ENCODE measurements at regions not wholly inside any gene's neighbourhood (a gene's known extent, or its start where the extent isn't known, plus 50 kb on each side); places are given as distances from the start of the nearest gene placed in this dataset.
"Not testable (repeated sequence)": the region's sequence is repeated elsewhere in the genome, so short reads cannot be mapped to it uniquely, and the experiment has no call there.

GRCh38 chr9:21694424-21694823 lies 108.0 kb upstream of the MTAP start:
- no peak for DNase-seq (ENCODE audit: low read depth)

GRCh38 chr9:21695443-21695842 lies 107.0 kb upstream of the MTAP start:
- no peak for DNase-seq (ENCODE audit: low read depth)

DNA sequence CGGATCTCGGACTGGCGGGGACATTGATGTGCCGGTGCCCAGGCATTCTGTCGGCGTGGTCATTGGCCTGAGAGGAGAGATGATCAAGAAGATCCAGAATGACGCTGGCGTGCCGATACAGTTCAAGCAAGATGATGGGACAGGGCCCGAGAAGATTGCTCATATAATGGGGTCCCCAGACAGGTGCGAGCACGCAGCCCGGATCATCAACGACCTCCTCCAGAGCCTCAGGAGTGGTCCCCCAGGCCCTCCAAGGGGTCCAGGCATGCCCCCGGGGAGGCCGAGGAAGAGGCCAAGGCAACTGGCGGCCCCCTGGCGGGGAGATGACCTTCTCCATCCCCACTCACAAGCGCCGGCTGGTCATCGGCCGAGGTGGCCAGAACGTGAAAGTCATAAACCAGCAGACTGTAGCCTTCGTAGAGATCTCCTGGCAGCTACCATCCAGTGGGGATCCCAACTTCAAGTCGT lies 106.5 kb upstream of the MTAP start:
- no peak for DNase-seq (ENCODE audit: low read depth)

- DNase-seq (ENCODE audit: low read depth) = no peak
These were observed 106.0 kb upstream of the MTAP start for GRCh38 chr9:21696411-21696871.

DNA sequence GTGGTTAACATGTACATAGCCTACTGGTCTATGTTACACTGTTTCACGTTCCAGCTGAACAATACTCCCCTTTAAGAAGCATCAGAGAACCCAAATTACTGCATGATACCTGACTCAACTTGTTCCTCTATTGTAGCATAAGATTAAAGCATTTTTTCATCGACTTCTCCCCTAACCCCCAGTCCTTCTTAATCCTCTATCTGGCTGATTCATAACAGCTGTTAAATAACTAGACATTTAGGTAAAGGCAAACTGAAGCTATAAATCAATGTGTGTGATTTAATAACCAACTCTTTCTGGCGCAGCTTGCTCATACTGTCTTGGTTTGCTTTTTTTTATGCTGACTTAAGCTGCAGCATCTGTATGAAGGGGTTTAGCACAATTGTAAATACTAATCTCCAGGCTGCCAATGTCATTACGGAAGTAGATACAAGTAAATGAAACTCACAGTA lies 94.2 kb upstream of the MTAP start:
- DNase-seq (ENCODE audit: low read depth) = no peak

DNA sequence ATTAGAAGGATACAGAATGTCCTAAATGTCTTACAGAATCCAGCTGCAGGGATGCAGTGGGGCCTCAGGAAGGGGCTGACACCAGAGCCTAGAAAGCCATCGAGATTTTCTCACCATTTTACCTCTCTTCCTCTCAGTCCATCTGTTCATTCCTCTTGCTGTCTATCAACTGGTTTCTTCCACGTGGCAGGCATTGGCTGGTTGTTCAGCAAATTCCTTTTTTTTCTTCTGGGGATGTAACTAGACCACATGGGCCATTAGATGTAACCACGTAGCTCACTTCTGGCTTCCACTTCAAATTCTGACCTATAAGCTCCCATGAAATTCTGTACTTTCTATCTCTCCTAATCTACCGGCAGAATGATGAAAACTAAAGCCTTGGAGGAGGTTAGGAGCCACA lies 93.6 kb upstream of the MTAP start:
- DNase-seq (ENCODE audit: low read depth) = peak; percentile 16

- DNase-seq (ENCODE audit: low read depth) = peak; percentile 59
These were observed 92.9 kb upstream of the MTAP start for GRCh38 chr9:21709464-21710058.

DNA sequence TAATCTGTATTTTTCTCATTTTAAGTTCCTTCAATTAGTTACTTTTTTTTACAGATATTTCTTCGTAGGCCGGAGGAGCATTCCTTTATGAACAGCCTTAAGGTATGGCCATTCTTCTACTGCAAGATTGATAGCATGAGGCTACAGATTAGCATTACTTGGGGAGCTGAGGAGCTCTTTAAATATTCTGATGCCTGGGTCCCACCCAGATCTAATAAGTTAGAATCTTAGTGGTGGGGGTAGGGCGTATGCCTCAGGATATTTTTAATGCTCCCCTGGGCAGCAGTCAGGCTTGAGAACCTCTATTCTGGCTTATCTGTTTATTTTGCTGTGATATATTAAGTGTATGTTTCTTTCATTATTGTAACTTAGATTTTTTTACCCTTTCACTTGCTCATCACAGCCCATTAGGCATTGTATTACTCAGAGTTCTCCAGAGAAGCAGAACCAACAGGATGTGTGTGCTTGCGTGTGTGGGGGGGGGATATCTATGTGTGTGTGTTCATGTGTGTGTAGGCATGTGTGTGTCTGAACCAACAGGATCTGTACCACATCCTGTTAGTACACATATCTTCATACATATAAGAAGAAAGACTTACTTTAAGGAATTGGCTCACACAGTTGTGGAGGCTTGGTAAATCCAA lies 91.8 kb upstream of the MTAP start:
- peak; percentile 38 for DNase-seq (ENCODE audit: low read depth)

GRCh38 chr9:21711504-21711903 lies 90.9 kb upstream of the MTAP start:
- peak; percentile 10 for DNase-seq (ENCODE audit: low read depth)

DNA sequence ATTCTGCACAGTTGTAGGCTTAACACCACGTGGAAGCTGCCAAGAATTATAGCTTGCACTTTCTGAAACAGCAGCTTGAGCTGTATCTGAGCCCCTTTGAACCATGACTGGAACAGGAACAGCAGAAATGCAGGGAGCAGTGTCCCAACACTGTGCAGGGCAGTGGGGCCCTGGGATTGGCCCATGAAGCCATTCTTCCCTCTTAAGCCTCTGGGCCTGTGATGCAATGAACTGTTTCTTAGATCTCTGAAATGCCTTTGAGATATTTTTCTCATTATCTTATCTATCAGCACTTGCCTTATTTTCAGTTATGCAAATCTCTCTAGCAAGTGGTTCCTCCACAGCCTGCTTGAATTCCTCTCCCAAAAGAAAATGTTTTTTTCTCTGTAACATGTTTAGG lies 87.0 kb upstream of the MTAP start:
- peak; percentile 35 for DNase-seq (ENCODE audit: low read depth)

DNA sequence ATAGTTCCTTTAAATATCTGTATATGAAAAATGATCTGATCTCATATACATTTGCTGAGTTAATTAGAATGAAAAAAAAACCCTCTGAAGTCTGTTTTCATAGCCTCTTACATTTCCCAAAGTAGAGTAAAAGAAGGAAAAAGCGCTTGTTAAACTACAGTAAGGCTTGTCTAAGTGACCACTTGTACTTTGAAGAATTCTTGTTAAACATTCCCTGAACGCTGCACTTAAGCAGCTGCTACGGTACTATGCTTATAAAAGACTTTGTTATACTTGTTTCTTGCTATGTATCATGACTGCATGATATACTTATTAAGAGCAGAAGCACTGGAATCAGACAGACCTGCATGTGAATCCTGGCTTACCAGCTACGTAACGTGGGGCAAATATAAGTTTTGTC lies 81.7 kb upstream of the MTAP start:
- no peak for DNase-seq (ENCODE audit: low read depth)

GRCh38 chr9:21727411-21727810 lies 75.0 kb upstream of the MTAP start:
- DNase-seq (ENCODE audit: low read depth) = not testable (repeated sequence)

DNA sequence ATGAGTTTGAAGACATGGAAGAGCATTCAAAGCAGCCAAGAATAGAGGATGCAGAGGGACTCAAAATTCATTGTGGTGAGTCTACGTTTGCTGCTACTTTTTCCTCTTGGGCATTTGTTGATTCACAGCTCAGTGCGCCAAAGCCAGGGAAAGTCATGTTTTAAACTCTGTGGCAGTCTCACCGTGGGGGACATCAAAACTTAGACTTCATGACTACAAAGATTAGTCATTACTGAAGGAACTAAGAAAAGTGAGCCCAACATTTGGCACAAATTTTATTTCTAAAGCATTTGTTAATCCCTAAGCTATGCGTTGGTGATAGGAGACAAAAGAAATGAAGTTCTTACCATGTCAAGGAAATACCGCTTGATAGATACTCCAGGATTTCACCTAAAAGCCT lies 73.7 kb upstream of the MTAP start:
- peak; percentile 81 for DNase-seq (ENCODE audit: low read depth)

DNA sequence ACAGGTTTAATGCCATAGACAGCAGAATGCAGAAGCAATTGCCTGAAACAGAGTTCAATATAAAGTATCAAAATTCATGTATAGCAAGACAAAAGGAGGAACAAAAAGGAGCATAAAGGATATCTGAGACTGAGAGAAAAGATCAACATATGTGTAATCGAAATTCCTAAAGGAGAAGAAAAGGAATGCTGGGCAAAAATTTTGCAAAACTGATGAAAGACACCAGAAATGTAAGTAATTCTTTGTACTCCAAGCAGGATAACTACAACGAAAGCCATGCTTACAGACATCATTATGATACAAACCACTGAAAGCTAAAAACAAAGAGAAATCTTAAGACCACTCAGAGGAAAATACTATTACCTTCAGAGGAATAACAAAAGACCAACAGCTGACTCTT lies 72.8 kb upstream of the MTAP start:
- DNase-seq (ENCODE audit: low read depth) = no peak

DNA sequence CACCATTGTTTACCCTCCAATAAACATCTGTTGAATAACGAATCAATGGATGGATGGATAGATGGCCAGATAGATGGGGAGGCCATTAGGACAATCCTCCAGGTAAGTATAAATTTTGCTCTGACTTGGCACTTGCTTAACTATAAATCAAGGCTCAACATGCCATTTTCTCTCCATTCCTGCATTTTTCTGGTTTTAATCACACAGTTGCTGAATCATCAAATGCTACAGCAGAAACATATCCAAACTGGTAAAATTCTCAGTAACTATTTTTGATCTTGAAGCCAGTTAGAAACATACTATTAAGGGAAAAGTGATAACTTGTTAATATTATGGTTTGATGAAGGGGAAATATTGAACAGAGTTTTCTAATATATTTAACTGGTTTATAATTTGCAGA lies 71.5 kb upstream of the MTAP start:
- no peak for DNase-seq (ENCODE audit: low read depth)

DNA sequence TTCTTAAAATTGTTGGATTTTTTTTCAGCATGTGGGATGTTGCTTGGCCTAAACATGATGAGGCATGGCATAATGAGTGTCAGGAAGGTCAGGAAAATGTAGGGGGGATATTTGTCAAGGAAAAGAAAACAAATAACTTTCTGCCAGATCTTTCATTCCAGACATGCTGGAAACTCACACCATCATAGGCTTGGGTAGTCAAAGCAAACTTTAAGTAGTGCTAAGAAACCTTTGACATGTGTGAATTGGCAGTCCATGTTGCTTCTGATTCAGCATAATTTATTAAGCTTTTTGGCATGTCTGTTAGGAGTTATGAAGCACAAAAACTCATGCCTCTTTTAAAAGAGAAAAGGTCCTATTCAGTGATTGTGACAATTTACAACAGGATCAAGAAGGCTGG lies 61.3 kb upstream of the MTAP start:
- DNase-seq (ENCODE audit: low read depth) = peak; percentile 48

DNA sequence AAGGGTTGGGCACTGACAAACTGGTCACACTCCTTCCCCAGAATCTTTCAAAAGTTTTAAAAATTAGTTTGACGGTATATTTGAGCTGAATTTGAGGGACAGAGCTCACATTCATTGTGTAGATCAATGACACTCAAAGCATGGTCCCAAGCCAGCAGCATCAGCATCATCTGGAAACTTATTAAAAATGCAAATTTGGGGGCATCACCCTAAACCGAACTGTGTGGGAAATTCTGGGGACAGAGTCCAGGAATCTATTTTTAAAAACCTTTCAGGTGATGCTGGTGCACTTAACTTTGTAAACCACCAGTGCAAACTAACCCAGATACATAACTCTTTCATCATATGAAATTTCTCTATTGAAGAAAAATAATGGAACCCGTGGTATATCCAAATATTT lies 58.1 kb upstream of the MTAP start:
- DNase-seq (ENCODE audit: low read depth) = no peak

GRCh38 chr9:21744841-21745240 lies 57.6 kb upstream of the MTAP start:
- peak; percentile 33 for DNase-seq (ENCODE audit: low read depth)

- no peak for DNase-seq (ENCODE audit: low read depth)
These were observed 55.9 kb upstream of the MTAP start for GRCh38 chr9:21746550-21746949.

DNA sequence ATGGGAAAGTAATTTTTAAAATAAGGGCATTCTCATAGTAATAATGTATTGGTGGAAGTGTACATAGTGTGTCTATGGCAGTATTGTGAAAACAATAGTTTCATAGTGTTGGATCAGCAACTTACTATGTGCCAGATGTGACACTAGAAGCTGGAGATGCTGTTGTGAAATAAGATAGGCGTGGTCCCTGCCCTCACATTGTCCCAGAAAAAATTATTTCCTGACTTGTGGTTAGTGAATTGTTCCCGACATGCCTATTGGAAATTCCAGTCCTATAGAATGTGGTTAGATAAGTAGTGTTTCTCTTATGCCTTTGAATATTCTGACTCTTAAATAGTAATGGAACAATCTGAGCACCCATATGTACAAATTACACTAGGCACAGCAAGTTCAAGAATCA lies 55.3 kb upstream of the MTAP start:
- DNase-seq (ENCODE audit: low read depth) = peak; percentile 47

DNA sequence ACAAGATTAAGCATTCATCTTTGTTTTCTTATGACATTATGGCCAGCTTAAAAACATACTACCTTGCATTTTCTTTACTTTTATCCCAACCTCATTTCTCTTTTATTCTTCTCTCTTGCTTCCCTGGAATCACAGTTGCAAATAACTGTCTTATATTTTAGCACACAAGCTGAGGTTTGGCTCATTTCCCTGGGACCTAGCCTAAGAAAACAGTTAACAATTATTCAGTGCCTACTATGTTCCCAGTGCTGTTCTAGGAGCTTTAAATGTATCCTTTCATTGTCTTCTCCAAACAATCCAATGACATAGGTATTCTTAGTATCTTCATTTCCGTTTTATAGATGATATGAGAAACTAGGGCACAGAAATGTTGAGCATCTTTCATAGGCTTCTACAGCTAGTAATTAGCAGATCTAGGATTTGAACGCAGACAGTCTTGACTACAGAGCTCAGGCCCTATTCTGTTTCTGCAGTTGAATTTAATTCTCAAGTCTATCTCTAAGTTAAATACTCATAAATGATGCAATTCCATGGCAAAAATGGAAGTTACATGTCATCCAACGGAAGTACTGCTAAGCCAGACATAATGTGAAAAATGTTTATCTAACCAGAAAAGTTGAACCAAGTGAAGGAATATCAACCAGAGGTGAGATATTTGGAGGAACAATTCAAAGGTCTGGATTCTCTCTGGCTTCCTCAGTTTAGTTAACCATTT lies 52.3 kb upstream of the MTAP start:
- peak; percentile 49 for DNase-seq (ENCODE audit: low read depth)

GRCh38 chr9:21751998-21752397 lies 50.4 kb upstream of the MTAP start:
- no peak for DNase-seq (ENCODE audit: low read depth)
